Epithelial cell of esophagus (primary cell): ENCODE measurements at regions not wholly inside any gene's neighbourhood (a gene's known extent, or its start where the extent isn't known, plus 50 kb on each side); places are given as distances from the start of the nearest gene placed in this dataset.

Experiments used
- DNase-seq: peaks from one replicate; pipeline ENCODE4 v3.0.0; 2010; ENCODE audit warnings: low read depth
- H3K4me3 ChIP-seq: 2 replicates; pipeline ENCODE4 v1.5.1; 2011; ENCODE audit warnings: mild to moderate bottlenecking, low read length, control low read depth
- CTCF ChIP-seq: IDR thresholded peaks from 2 replicates; pipeline ENCODE4 v1.5.1; 2011; ENCODE audit warnings: low read depth, mild to moderate bottlenecking, low read length, control low read depth, inconsistent platforms; ENCODE audit not compliant: insufficient read depth; ENCODE audit errors: missing control alignments

GRCh38 chr15:35629766-35630165 is 83.8 kb upstream of the DPH6 start:
- no peak for TF ChIP-seq CTCF
- H3K4me3 ChIP-seq, result no peak overlapping the region
- no peak for DNase-seq

- DNase-seq, result peak; percentile 88
- no peak for TF ChIP-seq CTCF
- no peak overlapping the region for H3K4me3 ChIP-seq
Measured at GRCh38 chr15:35630532-35630931, 84.6 kb upstream of the DPH6 start.

DNA sequence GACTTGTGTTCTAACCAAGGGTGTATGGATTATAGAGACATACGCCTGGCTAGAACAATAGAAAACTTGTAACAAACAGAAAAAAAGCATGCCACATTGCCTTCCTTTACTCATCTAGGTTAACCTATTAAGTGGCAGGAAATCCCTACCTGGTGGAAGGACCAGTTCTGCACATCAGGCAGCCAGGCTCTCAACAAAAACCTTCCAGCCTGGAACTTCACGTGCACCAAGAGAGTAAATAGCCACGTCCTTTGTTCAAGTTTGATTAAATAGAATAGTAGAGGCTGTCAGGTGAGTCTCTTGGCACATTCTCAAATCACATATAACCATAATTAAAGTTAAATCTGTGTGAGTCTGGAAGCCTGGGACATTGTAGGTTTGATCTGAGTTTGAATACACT is 85.0 kb upstream of the DPH6 start:
- peak; percentile 42 for DNase-seq
- no peak for TF ChIP-seq CTCF
- H3K4me3 ChIP-seq, result no peak overlapping the region

DNA sequence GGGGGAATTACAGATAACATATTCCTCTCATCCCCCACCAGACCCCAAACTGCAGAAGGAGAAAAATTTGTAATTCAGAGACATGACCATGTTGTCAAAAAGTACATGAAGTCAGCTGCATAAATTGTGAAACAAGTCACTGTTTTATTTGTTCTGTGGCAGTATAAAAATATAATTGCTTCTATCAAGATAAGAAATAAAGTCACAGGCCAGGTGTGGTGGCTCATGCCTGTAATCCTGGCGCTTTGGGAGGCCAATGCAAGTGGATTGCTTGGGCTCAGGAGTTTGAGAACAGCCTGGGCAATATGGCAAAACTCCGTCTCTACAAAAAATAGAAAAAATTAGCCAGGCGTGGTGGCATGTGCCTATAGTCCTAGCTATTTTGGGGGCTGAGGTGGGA is 87.7 kb upstream of the DPH6 start:
- no peak overlapping the region for H3K4me3 ChIP-seq
- no peak for TF ChIP-seq CTCF
- no peak for DNase-seq

DNA sequence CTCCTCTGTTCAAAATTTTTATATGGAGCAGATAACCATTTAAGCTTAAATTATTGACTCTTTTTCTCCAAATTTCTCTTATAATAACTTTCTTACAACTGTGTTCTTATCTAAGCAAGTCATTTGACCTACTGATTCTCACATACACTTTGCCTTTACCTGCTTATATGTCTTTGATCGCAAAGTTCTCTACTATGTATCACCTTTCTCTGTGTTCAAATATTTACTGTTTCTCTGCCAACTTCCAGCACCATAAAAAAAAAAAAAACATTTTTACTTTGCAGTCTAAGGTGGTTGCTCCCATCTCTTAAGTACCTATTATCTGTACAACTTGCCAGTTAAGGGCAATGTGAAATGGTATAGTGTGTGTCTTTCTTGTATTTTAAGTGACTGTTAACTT is 100.8 kb upstream of the DPH6 start:
- DNase-seq, result no peak
- no peak for TF ChIP-seq CTCF
- H3K4me3 ChIP-seq, result no peak overlapping the region

- TF ChIP-seq CTCF, result no peak
- DNase-seq, result no peak
- H3K4me3 ChIP-seq, result no peak overlapping the region
Measured at GRCh38 chr15:35647303-35647702, 101.3 kb upstream of the DPH6 start.

DNA sequence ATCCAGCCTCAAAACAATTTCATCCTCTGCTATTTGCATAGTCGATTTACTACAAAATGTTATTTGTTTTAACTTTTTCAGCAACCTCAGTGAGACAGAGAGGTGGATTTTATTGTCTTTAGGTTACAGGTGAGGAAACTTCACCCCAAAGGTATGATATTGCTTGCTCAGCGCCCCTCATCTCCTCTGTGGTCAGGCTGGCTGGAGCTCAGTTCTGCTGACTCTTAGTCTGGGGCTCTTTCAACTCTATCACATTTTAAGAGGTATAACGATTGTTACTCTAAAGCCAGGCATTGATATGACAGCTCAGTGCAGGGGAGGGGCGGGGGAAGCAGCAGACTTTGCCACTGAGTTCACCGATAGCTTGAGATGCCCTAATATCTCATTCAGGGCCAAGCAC is 103.0 kb upstream of the DPH6 start:
- no peak for TF ChIP-seq CTCF
- no peak overlapping the region for H3K4me3 ChIP-seq
- no peak for DNase-seq
